B cell (primary cell): ENCODE measurements at regions not wholly inside any gene's neighbourhood (a gene's known extent, or its start where the extent isn't known, plus 50 kb on each side); places are given as distances from the start of the nearest gene placed in this dataset.

Experiments used
- EZH2 ChIP-seq: IDR thresholded peaks from 2 replicates; pipeline ENCODE4 v1.6.1; 2012; ENCODE audit warnings: borderline replicate concordance, low read depth, mild to moderate bottlenecking, moderate library complexity, low read length; ENCODE audit not compliant: insufficient read depth, poor library complexity, severe bottlenecking
- TF ChIP-seq, protein P1 (sequence below): fragments of 200-600 bp; IDR thresholded peaks from one replicate; pipeline ENCODE4 v1.8.0; 2022; ENCODE audit warnings: antibody characterized with exemption, mild to moderate bottlenecking

GRCh38 chr7:35399216-35399615 lies 145.3 kb upstream of the TBX20 start:
- TF ChIP-seq, protein P1, sequence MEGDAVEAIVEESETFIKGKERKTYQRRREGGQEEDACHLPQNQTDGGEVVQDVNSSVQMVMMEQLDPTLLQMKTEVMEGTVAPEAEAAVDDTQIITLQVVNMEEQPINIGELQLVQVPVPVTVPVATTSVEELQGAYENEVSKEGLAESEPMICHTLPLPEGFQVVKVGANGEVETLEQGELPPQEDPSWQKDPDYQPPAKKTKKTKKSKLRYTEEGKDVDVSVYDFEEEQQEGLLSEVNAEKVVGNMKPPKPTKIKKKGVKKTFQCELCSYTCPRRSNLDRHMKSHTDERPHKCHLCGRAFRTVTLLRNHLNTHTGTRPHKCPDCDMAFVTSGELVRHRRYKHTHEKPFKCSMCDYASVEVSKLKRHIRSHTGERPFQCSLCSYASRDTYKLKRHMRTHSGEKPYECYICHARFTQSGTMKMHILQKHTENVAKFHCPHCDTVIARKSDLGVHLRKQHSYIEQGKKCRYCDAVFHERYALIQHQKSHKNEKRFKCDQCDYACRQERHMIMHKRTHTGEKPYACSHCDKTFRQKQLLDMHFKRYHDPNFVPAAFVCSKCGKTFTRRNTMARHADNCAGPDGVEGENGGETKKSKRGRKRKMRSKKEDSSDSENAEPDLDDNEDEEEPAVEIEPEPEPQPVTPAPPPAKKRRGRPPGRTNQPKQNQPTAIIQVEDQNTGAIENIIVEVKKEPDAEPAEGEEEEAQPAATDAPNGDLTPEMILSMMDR: no peak
- TF ChIP-seq EZH2: no peak
